Superior temporal gyrus (tissue), 1 donor: ENCODE measurements at regions not wholly inside any gene's neighbourhood (a gene's known extent, or its start where the extent isn't known, plus 50 kb on each side); places are given as distances from the start of the nearest gene placed in this dataset.
"Not testable (repeated sequence)": the region's sequence is repeated elsewhere in the genome, so short reads cannot be mapped to it uniquely, and the experiment has no call there.

Experiments
- DNase-seq: peaks from one replicate; pipeline ENCODE4 v3.0.0-alpha.2; 2016; ENCODE audit errors: extremely low spot score

DNA sequence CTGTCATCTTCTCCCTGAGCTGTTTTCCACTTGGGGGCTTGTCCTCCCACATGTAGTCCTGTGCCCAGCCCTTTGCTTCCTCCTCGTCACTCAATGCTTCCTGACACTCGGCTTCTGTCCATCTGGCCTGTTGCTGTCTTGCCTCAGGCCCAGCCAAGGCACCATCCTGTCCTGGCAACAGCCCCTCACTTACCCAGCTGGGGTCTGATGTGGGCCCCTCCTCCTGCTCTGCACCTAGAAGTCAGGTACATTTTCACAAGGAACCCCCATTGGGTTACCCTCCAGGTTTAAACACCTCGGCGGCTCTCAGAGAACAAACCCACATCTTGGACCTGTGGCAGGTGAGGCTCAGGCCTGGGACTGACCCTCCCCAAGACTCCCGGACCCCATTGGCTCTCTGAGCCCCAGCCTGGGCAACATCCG lies 784.8 kb downstream of the TBC1D22A start:
- DNase-seq, result no peak

DNA sequence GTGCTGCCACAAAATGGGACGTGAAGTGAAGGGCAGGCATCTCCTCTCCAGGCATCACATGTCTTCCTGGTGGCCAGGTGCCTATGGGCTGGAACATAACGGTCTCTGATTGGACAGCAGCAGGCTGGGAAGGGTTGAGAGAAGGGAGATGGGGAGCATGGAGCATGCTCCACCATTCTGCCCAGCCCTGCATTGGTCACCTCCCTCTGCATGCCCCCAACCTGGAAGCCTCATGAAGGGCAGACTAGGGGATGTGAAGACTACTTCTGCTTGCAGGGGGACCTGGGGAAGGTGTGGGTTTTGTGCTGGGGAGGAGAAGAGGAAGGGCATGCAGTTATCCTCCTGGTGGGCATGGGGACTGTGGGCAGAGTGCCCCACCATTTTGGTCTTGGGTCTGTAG lies 782.2 kb downstream of the TBC1D22A start:
- DNase-seq, result no peak

DNA sequence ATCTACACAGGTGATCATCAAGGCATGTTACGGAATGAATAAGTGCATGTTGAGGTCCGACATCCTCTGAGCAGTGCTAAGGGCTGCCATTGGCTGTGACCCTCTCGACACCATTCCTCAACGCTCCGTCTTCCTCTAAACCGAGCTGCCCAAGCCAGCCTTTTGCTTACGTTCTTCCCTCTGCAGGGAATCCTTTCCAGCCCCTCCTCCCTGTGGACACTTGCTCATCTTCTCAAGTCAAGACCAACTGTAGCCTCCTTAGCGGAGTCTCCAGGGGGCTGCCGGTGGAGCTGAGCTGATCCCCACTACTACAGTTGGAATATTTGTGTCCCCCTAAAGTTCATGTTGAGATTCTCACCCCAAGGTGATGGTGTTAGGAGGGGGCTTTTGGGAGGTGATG lies 781.0 kb downstream of the TBC1D22A start:
- no peak for DNase-seq

DNA sequence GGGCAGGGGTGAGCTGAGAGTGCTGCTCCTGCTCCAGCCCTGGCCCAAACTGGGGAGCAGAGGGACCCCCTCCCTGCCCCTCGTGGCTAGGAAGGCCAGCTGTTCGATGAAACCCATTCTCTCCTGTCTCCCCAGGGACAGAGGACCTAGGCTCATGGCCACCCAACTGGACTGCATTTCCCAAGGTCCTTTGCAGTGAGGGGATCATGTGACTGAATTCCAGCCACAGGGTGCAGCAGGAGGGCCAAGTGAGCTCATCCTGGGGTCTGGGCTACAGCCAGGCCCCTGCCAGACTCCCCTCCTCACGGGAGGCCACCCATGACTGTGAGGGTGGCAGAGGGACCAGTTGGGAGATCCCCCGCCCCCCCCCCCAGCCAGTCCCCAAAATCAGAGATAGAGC lies 777.6 kb downstream of the TBC1D22A start:
- no peak for DNase-seq

DNA sequence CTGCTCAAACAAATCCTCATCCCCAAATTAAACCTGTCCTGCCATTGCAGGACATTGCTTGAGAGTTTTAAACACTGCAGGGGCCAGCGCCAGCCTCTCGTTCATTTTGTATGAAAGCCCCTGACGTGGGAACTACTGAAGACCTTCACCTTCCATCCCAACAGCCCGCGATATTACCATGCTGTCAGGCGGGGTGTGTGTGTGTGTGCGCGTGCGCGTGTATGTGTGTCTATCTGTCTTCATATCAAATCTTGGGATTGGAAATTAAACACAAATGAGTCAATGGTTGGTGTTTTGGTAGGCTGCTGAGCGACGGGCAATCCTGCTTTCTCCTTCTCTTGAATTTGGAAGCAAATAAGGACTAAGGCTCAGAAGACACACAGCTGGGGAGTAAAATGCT lies 776.9 kb downstream of the TBC1D22A start:
- no peak for DNase-seq

DNA sequence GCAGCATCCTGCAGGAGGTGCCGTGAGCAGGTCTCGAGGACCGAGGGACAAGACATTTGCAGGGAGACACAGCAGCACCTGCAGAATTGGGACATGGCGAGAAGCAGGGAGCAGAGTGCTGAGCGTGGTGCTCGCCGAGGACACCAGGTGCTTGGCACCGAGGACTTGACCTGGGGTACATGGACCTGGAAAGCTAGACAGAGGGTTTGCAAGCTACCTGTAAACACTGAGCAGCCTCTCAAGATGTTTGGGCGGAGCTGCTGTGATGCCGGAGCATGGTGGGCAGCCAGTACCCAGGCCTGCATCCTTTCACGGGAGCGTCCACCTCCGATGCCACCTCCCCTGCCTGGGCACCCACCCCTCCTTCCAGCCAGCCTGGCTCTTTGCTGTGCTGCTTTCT lies 773.2 kb downstream of the TBC1D22A start:
- DNase-seq, result no peak

DNA sequence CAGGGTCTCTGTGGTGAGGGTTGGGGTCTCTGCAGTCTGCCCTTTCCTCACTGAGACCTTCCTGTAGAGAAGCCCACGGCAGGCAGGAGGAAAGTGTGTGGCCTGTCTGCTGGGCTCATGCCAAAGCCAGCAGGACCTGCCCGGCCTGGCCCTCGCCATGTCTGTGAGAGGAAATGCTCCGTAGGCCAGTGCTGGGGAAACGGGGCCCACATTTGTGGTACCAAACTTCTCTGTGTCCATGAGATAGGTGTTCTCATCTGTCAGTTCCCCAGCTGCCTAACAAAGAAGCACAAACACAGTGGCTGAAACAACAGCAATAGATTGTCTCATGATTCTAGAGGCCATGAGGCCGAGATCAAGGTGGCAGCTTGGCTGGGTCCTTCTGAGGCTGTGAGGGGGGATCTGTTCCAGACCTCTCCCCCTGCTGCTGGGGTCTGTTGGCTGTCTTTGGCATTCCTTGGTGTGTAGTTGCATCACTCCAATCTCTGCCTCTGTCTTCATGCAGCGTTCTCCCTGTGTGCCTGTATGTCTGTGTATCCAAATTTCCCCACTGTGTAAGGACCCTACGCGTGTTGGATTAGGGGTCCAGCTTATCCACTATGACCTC lies 772.5 kb downstream of the TBC1D22A start:
- no peak for DNase-seq

DNA sequence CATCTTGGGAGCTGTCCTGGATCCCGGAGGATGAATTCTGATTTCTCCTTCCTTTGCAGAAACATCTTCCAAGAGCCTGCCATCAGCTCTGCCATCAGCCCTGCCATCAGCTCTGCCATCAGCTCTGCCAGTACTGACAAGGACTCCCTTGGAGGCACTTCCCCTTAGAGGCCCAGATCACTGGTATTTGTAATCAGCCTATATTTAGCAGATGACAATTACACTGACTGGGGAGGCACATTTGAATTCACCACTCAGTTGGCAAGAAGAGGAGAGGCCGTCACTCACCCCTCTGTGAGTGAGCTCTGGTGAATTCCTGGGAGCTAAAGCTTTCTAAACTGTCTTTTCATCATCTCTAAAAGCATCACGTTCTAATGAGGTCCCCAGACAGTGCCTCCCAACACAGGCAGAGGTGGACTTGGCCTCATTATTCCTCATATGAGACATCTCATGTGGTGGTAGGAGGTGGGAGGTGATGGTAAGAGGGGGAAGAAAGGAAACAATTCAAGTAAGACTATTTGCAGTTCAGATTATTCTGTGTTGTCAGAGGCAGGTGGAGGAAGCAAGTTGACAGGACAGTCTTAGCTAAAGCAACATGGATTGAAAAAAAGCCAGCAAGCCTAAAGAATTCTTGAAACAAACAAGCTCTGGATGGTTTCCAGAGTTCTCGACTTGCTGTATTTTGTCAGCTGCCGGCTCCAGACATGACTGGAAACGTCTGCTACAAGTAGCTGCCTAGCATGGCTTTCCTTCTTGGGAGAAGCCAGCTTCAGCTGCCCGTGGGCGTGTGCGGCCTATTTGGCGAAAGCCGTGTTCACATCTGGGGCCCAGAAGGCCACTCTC lies 771.7 kb downstream of the TBC1D22A start:
- DNase-seq, result peak; percentile 47

DNA sequence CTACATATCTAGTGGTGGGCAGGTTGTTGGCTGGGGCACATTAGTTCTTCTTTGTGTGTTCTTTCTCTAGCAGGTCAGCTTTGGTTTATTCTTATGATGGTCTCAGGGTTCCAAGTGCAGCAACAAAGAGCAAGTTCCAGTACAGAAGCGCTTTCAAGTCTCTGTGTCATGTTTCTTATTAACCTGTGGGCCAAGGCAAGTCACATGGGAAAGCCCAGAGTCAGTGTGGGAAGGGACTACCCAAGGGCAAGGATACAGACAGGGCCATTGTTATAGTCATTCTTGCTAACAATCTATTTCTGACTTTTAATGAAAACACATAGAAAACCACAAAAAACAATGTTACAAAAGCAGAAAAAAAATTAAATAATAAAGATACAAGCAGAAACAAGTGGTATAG lies 754.6 kb downstream of the TBC1D22A start:
- DNase-seq, result no peak

DNA sequence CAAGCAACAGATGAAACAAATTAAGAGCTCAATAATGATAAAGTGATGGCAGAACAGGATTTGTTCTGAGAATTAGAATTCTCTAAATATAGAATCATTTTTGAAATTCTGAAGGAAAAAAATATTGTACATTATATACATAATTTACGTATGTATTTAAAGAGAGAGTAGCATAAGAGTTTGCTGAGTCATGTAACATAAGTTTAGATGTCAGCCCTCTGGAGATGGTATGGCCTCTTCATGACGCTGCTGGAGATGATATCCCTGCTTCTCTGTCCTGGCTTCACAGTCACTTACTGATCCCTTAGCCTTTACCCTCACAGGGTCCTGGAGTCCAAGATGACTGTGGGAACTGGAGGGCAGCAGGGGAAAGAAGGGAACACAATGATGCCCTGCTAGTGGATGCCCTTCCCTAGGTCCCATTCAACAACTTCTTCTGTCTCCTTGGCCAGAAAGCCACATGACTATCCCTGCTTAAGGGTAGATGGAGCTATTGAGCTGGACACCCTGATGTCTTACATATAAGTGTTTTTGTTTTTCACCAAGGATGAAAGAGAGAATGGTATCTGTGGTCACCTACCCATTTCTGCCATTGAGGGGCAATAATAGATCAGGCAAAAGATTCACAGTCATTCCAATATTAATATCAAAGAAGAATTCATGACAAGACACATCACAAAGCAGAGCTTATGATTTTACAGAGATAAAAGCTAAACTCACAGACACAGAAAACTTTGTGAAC lies 753.1 kb downstream of the TBC1D22A start:
- DNase-seq, result no peak

DNA sequence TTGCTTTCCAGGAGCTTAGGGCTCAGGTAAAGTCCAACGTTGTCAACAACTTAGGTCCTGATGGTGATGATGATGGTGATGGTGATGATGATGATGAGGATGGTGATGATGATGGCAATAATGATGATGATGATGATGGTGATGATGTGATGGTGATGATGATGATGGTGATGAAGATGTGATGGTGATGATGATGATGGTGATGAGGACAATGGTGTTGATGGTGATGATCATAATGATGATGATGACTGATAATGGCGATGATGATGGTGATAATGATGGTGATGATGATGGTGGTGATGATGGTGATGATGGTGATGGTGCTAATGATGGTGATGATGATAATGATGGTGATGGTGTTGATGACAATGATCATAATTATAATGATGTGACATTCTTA lies 750.2 kb downstream of the TBC1D22A start:
- DNase-seq, result no peak

DNA sequence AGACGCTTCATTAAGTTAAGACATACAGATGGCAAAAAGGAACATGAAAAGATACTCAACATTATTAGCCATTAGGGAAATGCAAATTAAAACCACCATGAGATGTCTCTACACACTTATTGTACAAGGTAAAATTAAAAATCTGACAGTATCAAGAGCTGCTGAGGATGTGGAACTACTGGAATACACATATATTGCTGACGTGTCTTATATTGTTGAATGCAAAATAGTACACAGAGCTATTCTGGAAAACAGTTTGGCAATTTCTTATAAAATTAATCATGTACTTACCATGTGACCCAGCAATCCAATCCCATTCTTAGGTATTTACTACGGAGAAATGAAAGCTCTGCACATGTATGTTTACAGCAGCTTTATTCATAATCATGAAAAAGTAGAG lies 742.5 kb downstream of the TBC1D22A start:
- no peak for DNase-seq

DNA sequence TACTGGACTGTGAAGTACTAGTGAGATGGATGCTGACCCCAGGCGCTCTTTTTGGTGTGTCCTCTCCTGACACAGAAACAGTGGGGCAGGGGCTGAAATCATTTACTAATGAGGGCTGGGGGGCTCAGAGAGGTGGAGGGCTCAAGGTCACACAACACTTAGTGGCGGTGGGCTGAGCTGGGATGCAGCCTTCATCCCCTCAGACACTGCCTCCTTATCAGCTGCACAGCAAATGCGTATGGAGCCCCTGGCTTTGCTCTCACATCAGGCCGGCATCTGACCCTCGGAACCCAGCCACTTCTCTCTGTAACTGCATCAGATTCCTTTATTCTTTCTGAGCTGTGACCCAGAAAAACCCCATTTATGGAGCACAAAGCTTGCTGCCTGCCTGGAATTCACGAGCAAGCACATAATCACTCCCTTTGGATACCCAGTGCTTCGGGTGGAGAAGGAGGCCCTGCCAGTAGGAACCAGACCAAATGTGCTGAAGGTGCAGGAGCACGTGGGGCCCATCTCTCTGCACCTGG lies 736.6 kb downstream of the TBC1D22A start:
- DNase-seq, result no peak

DNA sequence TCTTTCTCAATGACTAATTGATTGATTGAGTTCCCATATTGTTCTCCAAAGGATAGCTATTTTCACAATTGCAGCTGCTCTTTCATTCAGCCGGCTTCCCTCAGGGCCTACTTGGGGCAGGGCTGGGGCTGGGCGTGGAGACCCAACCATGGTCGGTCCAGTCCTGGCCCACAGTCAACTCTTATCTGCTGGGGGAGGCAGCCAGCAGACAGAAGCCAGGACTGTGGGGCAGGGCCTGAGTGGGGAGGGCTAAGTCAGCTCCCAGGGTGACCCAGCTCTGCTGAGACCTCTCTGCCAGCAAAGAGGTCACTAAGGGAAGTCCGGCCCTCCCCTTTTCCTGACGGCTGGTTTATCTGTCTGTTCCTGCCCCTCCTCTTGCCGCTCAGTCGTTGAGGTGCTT lies 735.2 kb downstream of the TBC1D22A start:
- no peak for DNase-seq

DNA sequence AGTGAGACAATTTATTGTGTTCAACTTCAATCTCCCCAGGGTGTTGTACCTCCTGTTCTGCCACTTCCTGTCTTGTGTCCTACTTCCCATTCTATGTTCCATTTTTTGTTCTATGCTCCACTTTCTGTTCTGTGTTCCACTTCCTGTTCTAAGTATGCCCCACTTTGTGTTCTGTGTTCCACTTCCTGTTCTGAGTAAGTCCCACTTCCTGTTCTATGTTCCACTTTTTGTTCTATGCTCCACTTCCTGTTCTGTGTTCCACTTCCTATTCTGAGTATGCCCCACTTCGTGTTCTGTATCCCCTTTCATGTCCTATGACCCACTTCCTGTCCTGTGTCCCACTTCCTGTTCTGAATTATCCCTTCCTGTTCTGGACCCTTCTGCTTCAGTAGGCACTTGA lies 732.7 kb downstream of the TBC1D22A start:
- no peak for DNase-seq

DNA sequence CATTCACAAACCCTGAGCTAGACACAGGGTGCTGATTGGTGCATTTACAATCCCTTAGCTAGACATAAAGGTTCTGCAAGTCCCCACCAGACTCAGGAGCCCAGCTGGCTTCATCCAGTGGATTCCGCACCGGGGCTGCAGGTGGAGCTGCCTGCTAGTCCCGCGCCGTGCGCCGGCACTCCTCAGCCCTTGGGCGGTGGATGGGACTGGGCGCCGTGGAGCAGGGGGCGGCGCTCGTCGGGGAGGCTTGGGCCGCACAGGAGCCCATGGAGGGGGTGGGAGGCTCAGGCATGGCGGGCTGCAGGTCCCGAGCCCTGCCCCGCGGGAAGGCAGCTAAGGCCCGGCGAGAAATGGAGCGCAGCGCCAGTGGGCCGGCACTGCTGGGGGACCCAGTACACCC lies 725.7 kb downstream of the TBC1D22A start:
- not testable (repeated sequence) for DNase-seq

DNA sequence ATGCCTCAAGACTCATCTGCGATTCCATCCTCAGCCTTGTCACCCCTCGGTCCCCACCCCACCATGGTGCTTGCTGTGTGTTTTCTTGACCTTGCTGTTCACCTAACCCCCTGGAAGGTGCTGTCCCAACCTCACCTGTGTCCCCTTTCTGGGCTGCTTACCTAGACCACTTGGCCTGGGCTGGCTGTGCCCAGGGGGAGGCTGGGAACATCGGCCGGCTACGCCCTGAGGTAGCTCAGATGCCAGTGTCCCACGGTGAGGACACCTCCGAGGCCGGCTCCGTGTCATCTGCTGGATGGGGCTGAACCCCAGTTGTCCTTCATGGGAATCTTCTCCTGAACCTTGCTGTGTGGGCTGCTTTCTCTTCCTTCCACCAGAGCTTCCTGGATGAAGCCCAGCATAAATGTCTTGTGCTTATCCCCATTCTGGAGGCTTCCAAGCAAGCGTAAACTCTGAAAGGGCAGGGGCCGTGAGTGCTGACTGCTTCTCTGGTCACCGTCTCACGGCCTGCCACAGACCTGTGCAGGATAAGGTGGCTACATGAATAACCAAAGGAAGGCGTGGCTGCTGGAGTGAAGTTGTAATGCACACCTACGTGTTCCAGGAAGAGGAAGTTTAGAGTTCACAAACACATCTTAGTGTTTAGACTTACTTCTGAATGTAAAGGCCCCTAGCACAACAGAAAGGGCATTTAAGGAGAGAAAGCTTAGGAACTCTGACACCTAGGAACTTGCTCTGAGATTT lies 724.3 kb downstream of the TBC1D22A start:
- no peak for DNase-seq

DNA sequence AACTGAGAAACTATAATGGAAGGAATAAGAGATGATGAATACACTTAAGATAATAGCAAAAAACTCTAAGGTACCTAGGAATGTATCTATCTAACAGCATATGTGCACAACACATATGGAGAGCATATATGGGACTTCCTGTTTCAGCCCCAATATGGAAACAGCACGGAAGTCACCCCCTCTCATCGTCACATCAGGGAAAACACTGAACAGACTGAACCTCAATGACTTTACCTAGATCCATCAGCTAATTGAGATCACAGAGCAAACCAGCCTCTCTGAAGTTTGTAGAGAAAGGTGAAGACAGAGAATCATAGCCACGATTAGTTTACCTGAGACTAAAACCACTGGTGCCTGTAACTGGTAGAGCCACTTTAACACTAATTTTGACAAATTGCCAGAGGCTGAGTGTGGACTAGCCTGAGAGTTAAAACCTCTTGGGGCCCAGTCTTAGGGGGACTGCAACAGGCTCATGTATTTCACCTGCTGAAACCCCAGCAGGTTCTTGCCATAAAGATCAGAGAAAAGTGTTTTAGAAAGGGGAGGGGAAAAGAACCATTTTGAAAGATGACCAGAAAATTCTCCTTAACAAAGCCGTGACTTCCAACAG lies 722.6 kb downstream of the TBC1D22A start:
- no peak for DNase-seq

DNA sequence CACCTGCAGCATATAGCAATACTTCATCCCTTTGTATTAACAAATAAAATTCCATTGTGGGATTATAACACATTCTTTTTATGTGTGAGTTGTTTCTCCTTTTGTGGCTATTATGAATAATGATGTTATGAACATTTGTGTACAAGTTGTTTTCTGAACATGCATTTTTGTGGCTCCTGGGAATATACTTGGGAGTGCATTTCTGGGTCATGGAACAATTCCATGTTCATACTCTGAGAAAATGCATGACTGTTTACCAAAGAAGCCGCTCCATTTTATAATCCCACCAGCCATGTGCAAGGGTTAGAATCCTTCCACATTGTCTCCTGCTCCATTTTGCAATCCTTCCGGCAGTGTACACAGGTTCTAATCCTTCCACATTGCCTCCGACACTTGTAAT lies 713.8 kb downstream of the TBC1D22A start:
- DNase-seq, result no peak

DNA sequence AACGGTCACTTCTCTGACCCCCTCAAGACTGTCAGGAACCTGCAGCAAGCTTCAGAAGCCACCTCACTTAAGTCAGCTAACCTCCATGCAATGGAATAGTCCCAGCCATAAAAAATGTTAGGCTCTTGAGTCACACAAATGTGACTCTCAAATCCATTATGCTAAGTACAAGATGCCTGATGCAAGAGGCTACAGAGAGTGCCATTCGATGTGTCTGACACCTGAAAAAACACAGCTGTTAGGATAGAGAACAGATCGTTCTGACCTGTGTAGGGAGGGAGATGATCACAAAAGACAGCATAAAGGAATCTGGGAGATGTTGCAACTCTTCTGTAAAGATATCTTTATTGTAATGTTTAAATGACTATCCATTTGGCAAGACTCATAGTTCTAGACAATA lies 712.4 kb downstream of the TBC1D22A start:
- DNase-seq, result peak; percentile 54

DNA sequence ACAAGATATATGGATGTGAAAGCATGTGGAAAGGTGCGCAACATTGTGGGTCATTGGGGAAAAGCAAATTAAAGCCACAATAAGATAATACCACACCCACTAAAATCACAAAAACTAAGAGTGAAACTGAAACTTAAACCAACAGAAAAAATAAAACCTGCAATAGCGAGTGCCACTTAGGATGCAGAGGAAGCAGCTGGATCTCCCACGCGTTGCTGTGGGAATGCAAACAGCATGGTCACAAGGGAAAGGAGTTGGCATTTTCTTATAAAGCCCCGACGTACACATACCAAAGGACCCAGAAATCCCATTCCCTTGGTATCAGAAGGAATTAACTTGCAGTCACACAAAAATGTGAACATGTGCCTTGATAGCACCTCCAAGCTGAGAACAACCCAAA lies 712.0 kb downstream of the TBC1D22A start:
- peak; percentile 23 for DNase-seq
